ENCODE measurements at regions not wholly inside any gene's neighbourhood (a gene's known extent, or its start where the extent isn't known, plus 50 kb on each side); places are given as distances from the start of the nearest gene placed in this dataset.

DNA sequence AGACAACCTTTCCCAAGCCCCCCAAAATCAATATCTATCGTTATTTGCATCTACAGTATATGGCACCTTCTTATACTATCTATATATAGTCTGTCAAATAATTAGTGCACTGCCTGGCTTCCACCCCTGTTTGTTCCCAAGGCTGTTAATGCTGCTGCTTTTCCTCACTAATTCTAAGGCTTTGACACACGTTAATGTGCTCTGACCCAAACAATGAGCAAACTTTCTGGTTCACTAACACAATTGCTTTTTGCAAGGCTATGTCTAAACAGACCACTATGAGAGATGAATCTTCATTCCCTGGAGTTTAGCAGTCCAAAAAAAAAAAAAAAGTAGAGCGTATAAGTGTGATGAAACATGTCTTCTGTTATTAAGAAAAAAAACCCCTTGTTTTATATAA lies 360.9 kb upstream of the AGA start:
- TF ChIP-seq, protein P1, sequence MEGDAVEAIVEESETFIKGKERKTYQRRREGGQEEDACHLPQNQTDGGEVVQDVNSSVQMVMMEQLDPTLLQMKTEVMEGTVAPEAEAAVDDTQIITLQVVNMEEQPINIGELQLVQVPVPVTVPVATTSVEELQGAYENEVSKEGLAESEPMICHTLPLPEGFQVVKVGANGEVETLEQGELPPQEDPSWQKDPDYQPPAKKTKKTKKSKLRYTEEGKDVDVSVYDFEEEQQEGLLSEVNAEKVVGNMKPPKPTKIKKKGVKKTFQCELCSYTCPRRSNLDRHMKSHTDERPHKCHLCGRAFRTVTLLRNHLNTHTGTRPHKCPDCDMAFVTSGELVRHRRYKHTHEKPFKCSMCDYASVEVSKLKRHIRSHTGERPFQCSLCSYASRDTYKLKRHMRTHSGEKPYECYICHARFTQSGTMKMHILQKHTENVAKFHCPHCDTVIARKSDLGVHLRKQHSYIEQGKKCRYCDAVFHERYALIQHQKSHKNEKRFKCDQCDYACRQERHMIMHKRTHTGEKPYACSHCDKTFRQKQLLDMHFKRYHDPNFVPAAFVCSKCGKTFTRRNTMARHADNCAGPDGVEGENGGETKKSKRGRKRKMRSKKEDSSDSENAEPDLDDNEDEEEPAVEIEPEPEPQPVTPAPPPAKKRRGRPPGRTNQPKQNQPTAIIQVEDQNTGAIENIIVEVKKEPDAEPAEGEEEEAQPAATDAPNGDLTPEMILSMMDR (IDR thresholded peaks at IDR 0.05): no peak
- TF ChIP-seq POLR2A (IDR thresholded peaks at IDR 0.05): no peak
